ENCODE measurements at regions not wholly inside any gene's neighbourhood (a gene's known extent, or its start where the extent isn't known, plus 50 kb on each side); places are given as distances from the start of the nearest gene placed in this dataset.

GRCh38 chr6:141303907-141304306, 828.8 kb upstream of the GJE1 start:
- Histone ChIP-seq H3K79me2 (no peaks in the 10 kb centered on the region), H3K4me2 (no peak overlapping the region), H3K9me3 (ENCODE audit: low read depth) (no peaks in the 10 kb centered on the region), H3K4me3 (no peak overlapping the region), H3K27me3 (no peaks in the 10 kb centered on the region), H3K36me3 (replicated peaks; ENCODE audit: insufficient read depth, low read depth) (no peaks in the 10 kb centered on the region), H3K4me1 (ENCODE audit: insufficient read depth) (no peaks in the 10 kb centered on the region), H3K9me2 (replicated peaks; ENCODE audit: insufficient read depth) (no peaks in the 10 kb centered on the region), H4K20me1 (ENCODE audit: insufficient read depth, poor library complexity, severe bottlenecking) (no peaks in the 10 kb centered on the region), H3K27ac (no peak overlapping the region), H2AFZ (no peak overlapping the region)
- TF ChIP-seq EZH2phosphoT487 (IDR thresholded peaks at IDR 0.05; ENCODE audit: low read depth, severe bottlenecking, unreplicated experiment) (no peak), CTCF (IDR thresholded peaks at IDR 0.05; ENCODE audit: poor library complexity) (no peak), EZH2 (IDR thresholded peaks at IDR 0.05; ENCODE audit: borderline replicate concordance) (no peak)
- no peak for DNase-seq (ENCODE audit: low spot score)
- 91% methylated on average over 6 of the region's 6 CpGs for WGBS (ENCODE audit: low lambda C conversion rate, missing lambda C conversion rate)

- no peaks in the 10 kb centered on the region for H3K79me2 ChIP-seq
- no peaks in the 10 kb centered on the region for H4K20me1 ChIP-seq (ENCODE audit: insufficient read depth, poor library complexity, severe bottlenecking)
- H3K4me3 ChIP-seq = no peak overlapping the region
- H2AFZ ChIP-seq = no peak overlapping the region
- H3K36me3 ChIP-seq (replicated peaks; ENCODE audit: insufficient read depth, low read depth) = no peaks in the 10 kb centered on the region
- no peak overlapping the region for H3K27ac ChIP-seq
- no peaks in the 10 kb centered on the region for H3K4me1 ChIP-seq (ENCODE audit: insufficient read depth)
- TF ChIP-seq CTCF (IDR thresholded peaks at IDR 0.05; ENCODE audit: poor library complexity) (no peak), EZH2 (IDR thresholded peaks at IDR 0.05; ENCODE audit: borderline replicate concordance) (no peak), EZH2phosphoT487 (IDR thresholded peaks at IDR 0.05; ENCODE audit: low read depth, severe bottlenecking, unreplicated experiment) (no peak)
- no peak overlapping the region for H3K4me2 ChIP-seq
- no peaks in the 10 kb centered on the region for H3K27me3 ChIP-seq
- H3K9me3 ChIP-seq (ENCODE audit: low read depth) = no peaks in the 10 kb centered on the region
- DNase-seq (ENCODE audit: low spot score) = no peak
- WGBS (ENCODE audit: low lambda C conversion rate, missing lambda C conversion rate) = 80% methylated on average over 1 of the region's 1 CpG
- H3K9me2 ChIP-seq (replicated peaks; ENCODE audit: insufficient read depth) = no peaks in the 10 kb centered on the region
Measured at GRCh38 chr6:141301779-141302178, 830.9 kb upstream of the GJE1 start.

- 81% methylated on average over 3 of the region's 3 CpGs for WGBS (ENCODE audit: low lambda C conversion rate, missing lambda C conversion rate)
Measured at GRCh38 chr6:141290941-141291721, 841.6 kb upstream of the GJE1 start.

More at GRCh38 chr6:141290941-141291721, 841.6 kb upstream of the GJE1 start:
- Histone ChIP-seq H3K36me3 (replicated peaks; ENCODE audit: insufficient read depth, low read depth) (no peaks in the 10 kb centered on the region), H3K79me2 (no peaks in the 10 kb centered on the region), H3K27me3 (no peaks in the 10 kb centered on the region), H3K4me3 (no peak overlapping the region), H3K4me1 (ENCODE audit: insufficient read depth) (no peaks in the 10 kb centered on the region), H3K9me3 (ENCODE audit: low read depth) (no peaks in the 10 kb centered on the region), H3K9me2 (replicated peaks; ENCODE audit: insufficient read depth) (no peaks in the 10 kb centered on the region), H2AFZ (no peak overlapping the region), H4K20me1 (ENCODE audit: insufficient read depth, poor library complexity, severe bottlenecking) (no peaks in the 10 kb centered on the region), H3K27ac (no peak overlapping the region), H3K4me2 (no peak overlapping the region)
- no peak for DNase-seq (ENCODE audit: low spot score)
- TF ChIP-seq EZH2 (IDR thresholded peaks at IDR 0.05; ENCODE audit: borderline replicate concordance) (no peak), CTCF (IDR thresholded peaks at IDR 0.05; ENCODE audit: poor library complexity) (no peak), EZH2phosphoT487 (IDR thresholded peaks at IDR 0.05; ENCODE audit: low read depth, severe bottlenecking, unreplicated experiment) (no peak)

Data from hepatocyte (in vitro differentiated cells).